ENCODE measurements at regions not wholly inside any gene's neighbourhood (a gene's known extent, or its start where the extent isn't known, plus 50 kb on each side); places are given as distances from the start of the nearest gene placed in this dataset.

DNA sequence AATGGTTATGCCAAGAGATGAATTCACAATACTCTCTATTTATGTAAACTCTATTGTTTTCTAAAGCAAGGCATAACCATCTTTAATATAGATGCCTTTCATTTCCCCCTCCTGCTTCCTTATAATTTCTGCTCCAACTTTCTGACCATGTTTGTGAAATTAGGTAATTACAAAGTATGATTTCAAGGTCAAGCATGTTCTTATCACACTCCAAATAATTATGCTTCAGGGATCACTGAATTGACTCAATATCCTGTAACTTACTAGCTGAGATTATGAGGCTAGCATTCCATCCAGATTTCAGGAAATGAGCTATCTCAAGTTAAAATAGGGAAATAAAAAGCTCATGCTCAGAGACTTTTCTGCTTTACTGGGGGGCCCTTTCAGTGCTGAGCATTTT is 655.9 kb upstream of the IGFBP3 start:
- no peak overlapping the region for H3K27ac ChIP-seq (ENCODE audit: low read depth in 1 of 2, low read length in 2 of 2)
- CTCF ChIA-PET = no interaction called here
- DNase-seq (no peak), ATAC-seq (ENCODE audit: poor library complexity) (no peak)
- H3K4me1 ChIP-seq (ENCODE audit: insufficient read depth, low read length) = no peaks in the 10 kb centered on the region
- no peak overlapping the region for H3K4me3 ChIP-seq (ENCODE audit: low read length)
- Mint-ChIP-seq H3K4me1 (ENCODE audit: low read depth) (no peaks in the 10 kb centered on the region), H3K27ac (no peak overlapping the region), H3K36me3 (ENCODE audit: low read depth) (no peaks in the 10 kb centered on the region), H3K9me3 (peaks cover 20% of the 10 kb centered on the region), H3K4me3 (no peak overlapping the region), H3K27me3 (no peaks in the 10 kb centered on the region)
- intact Hi-C loops (cut with DNase I, micrococcal nuclease) = no loop called here
- H3K9me3 ChIP-seq (ENCODE audit: control insufficient read depth in 1 of 2, insufficient read depth in 1 of 2, low read length in 2 of 2) = no peaks in the 10 kb centered on the region
- POLR2A ChIA-PET = no interaction called here
- no peak for TF ChIP-seq CTCF (IDR thresholded peaks at IDR 0.05)
- no peaks in the 10 kb centered on the region for H3K27me3 ChIP-seq (ENCODE audit: control insufficient read depth in 1 of 2, insufficient read depth in 2 of 2, low read length in 2 of 2)
- H3K36me3 ChIP-seq (ENCODE audit: insufficient read depth, low read length) = no peaks in the 10 kb centered on the region

- Histone ChIP-seq H3K9me3 (ENCODE audit: control insufficient read depth in 1 of 2, insufficient read depth in 1 of 2, low read length in 2 of 2) (peaks cover 0 to 17% of the 10 kb centered on the region in 2 experiments), H3K4me1 (ENCODE audit: insufficient read depth, low read length) (no peaks in the 10 kb centered on the region), H3K36me3 (ENCODE audit: insufficient read depth, low read length) (no peaks in the 10 kb centered on the region), H3K4me3 (ENCODE audit: low read length) (no peak overlapping the region), H3K27me3 (ENCODE audit: control insufficient read depth in 1 of 2, insufficient read depth in 2 of 2, low read length in 2 of 2) (no peaks in the 10 kb centered on the region), H3K27ac (ENCODE audit: low read depth in 1 of 2, low read length in 2 of 2) (no peak overlapping the region)
- no peaks in the 10 kb centered on the region for H3K27me3 Mint-ChIP-seq
- intact Hi-C loops (cut with DNase I, micrococcal nuclease) = no loop called here
- no peak overlapping the region for H3K27ac Mint-ChIP-seq
- no peak for TF ChIP-seq CTCF (IDR thresholded peaks at IDR 0.05)
- ATAC-seq (ENCODE audit: poor library complexity) (no peak), DNase-seq (no peak)
- CTCF ChIA-PET = no interaction called here
- POLR2A ChIA-PET = no interaction called here
- peaks cover 20% of the 10 kb centered on the region for H3K9me3 Mint-ChIP-seq
- no peaks in the 10 kb centered on the region for H3K36me3 Mint-ChIP-seq (ENCODE audit: low read depth)
- no peak overlapping the region for H3K4me3 Mint-ChIP-seq
- H3K4me1 Mint-ChIP-seq (ENCODE audit: low read depth) = no peaks in the 10 kb centered on the region
Measured at GRCh38 chr7:46572691-46573090, 651.6 kb upstream of the IGFBP3 start.

DNA sequence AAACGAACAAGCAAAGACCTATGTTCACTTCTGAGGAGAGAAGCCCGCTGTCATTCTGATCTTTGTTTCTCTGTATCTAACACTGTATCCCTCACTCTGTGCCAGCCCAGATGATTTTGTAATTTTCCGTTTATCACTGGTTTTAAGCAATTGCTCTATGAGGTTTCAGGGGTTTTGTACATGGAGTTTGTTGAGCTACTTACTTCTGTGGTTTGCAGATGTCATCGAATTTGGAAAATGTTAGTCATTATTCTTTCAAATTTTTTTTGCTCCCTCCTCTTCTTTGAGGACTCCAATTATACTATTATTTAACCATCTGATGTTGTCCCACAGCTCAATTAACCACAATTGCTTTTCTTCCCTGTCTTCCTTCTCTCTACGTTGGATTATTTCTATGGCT is 650.9 kb upstream of the IGFBP3 start:
- Mint-ChIP-seq H3K27ac (no peak overlapping the region), H3K4me1 (ENCODE audit: low read depth) (no peaks in the 10 kb centered on the region), H3K4me3 (no peak overlapping the region), H3K9me3 (peaks cover 21% of the 10 kb centered on the region), H3K27me3 (no peaks in the 10 kb centered on the region), H3K36me3 (ENCODE audit: low read depth) (no peaks in the 10 kb centered on the region)
- ChIA-PET CTCF (no interaction called here), POLR2A (no interaction called here)
- H3K4me3 ChIP-seq (ENCODE audit: low read length) = no peak overlapping the region
- no peaks in the 10 kb centered on the region for H3K36me3 ChIP-seq (ENCODE audit: insufficient read depth, low read length)
- H3K9me3 ChIP-seq (ENCODE audit: control insufficient read depth in 1 of 2, insufficient read depth in 1 of 2, low read length in 2 of 2) = peaks cover 0 to 17% of the 10 kb centered on the region in 2 experiments
- ATAC-seq (ENCODE audit: poor library complexity) (no peak), DNase-seq (no peak)
- no peak overlapping the region for H3K27ac ChIP-seq (ENCODE audit: low read depth in 1 of 2, low read length in 2 of 2)
- no peaks in the 10 kb centered on the region for H3K27me3 ChIP-seq (ENCODE audit: control insufficient read depth in 1 of 2, insufficient read depth in 2 of 2, low read length in 2 of 2)
- TF ChIP-seq CTCF (IDR thresholded peaks at IDR 0.05) = no peak
- intact Hi-C loops (cut with DNase I, micrococcal nuclease) = no loop called here
- H3K4me1 ChIP-seq (ENCODE audit: insufficient read depth, low read length) = no peaks in the 10 kb centered on the region

All from CD4-positive, alpha-beta T cell (primary cell).